GM12865 (cell line): ENCODE measurements at regions not wholly inside any gene's neighbourhood (a gene's known extent, or its start where the extent isn't known, plus 50 kb on each side); places are given as distances from the start of the nearest gene placed in this dataset.
"Not testable (repeated sequence)": the region's sequence is repeated elsewhere in the genome, so short reads cannot be mapped to it uniquely, and the experiment has no call there.

Experiments used
- DNase-seq: peaks from one replicate; pipeline ENCODE4 v3.0.0; 2010; ENCODE audit warnings: low read depth
- H3K4me3 ChIP-seq: 2 replicates; pipeline ENCODE4 v1.5.1; 2011; ENCODE audit warnings: mild to moderate bottlenecking, low read depth, low read length, control low read depth
- TF ChIP-seq, protein P1 (sequence below): IDR thresholded peaks from 2 replicates; pipeline ENCODE4 v1.5.1; 2011; ENCODE audit warnings: low read length, control low read depth, low read depth, inconsistent platforms; ENCODE audit not compliant: insufficient read depth; ENCODE audit errors: missing control alignments

DNA sequence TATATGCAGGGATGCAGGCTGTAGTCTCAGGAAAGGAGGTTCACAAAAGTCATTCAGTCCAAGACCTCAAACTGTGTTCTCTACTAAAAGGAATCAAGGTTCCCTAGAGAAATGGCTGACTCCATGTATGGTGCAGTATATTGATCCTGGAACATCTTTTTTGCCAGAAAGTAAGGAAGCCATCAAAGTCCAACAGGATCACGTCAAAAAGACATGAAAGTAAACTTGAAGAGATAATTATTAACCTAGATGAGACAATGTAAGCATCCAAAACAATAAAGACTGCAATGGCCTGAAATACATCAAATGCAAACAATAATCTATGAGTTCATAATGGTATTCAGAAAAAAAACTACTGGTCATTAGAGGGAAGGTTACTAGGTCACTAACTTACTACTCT is 115.6 kb upstream of the FABP2 start:
- DNase-seq, H3K4me3 ChIP-seq: not testable (repeated sequence)

GRCh38 chr4:119408561-119409224 is 86.8 kb upstream of the FABP2 start:
- not testable (repeated sequence) for DNase-seq, H3K4me3 ChIP-seq

- not testable (repeated sequence) for H3K4me3 ChIP-seq, DNase-seq
Measured at GRCh38 chr4:119406721-119407460, 85.0 kb upstream of the FABP2 start.

DNA sequence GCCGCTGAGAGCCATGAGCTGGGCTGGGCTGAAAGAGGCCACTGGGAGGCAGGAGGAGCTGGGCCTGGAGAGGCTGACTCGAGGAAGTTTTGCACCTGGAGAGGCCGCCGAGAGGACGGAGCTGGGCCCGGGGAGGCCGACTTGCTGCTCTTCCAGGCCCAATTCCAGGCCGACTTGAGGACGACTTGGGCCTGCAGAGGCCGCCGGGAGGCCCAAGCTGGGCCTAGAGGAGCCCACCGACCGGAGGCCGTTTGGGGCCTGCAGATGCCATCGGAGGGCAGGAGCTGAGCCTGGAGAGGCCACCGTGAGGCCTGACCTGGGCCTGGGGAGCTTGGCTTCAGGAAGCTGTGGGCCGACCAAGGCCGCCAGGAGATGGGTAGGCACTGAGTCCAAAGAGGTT is 84.1 kb upstream of the FABP2 start:
- not testable (repeated sequence) for H3K4me3 ChIP-seq, DNase-seq

DNA sequence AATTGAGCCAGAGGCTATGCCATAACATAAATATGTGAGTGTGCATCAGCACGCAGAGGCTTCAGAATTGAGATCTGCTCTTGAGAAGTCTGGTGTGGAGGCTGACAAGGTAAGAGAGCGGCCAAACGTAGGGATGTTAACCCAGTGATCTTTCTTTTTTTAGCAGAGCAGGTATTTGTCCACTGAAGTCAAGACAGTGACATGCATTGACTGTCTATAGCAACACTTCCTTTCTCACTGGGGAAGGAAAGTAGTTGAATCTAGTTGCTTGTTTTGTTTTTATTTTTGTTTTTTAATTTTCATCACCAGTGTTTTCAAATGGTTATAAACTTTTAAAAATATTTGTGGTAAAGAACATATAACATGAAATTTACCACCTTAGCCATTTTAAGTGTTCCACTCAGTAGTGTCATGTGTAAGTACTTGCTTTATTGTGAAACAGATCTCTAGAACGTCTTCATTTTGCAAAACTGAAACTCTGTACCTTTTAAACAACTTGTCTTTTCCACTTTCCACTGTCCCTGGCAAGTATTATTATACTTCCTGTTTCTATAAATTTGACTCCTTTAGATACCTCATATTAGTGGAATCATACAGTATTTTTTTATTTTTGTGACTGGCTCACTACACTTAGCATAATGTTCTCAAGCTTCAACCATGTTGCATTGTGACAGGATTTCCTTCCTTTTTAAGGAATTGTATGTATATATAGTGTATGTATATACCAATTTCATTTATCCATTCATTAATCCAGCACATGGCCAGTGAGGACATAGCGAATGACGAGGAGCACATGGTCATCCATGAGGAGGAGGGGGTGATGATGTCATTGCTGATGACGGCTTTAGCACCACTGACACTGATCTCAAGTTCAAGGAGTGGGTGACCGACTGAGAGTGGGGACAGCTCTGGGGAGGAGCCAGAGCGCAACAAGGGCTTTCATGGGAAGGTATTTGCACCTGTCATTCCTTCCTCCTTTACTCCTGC is 80.7 kb upstream of the FABP2 start:
- DNase-seq, result peak; percentile 5
- H3K4me3 ChIP-seq, result not testable (repeated sequence)

GRCh38 chr4:119395701-119396100 is 73.8 kb upstream of the FABP2 start:
- not testable (repeated sequence) for DNase-seq, H3K4me3 ChIP-seq

GRCh38 chr4:119394826-119395225 is 72.9 kb upstream of the FABP2 start:
- TF ChIP-seq, protein P1, sequence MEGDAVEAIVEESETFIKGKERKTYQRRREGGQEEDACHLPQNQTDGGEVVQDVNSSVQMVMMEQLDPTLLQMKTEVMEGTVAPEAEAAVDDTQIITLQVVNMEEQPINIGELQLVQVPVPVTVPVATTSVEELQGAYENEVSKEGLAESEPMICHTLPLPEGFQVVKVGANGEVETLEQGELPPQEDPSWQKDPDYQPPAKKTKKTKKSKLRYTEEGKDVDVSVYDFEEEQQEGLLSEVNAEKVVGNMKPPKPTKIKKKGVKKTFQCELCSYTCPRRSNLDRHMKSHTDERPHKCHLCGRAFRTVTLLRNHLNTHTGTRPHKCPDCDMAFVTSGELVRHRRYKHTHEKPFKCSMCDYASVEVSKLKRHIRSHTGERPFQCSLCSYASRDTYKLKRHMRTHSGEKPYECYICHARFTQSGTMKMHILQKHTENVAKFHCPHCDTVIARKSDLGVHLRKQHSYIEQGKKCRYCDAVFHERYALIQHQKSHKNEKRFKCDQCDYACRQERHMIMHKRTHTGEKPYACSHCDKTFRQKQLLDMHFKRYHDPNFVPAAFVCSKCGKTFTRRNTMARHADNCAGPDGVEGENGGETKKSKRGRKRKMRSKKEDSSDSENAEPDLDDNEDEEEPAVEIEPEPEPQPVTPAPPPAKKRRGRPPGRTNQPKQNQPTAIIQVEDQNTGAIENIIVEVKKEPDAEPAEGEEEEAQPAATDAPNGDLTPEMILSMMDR, result no peak
- no peak for DNase-seq
- H3K4me3 ChIP-seq, result no peak overlapping the region

DNA sequence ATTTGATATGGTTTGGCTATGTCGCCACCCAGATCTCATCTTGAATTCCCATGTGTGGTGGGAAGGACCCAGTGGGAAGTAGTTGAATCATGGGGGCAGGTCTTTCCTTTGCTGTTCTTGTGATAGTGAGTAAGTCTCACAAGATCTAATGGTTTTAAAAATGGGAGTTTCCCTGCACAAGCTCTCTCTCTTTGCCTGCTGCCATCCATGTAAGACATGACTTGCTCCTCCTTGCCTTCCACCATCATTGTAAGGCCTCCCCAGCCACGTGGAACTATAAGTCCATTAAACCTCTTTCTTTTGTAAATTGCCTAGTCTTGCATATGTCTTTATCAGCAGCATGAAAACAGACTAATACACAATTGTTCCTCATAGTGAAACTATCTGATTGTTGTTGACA is 66.9 kb upstream of the FABP2 start:
- H3K4me3 ChIP-seq, DNase-seq: not testable (repeated sequence)

- H3K4me3 ChIP-seq, result not testable (repeated sequence)
Measured at GRCh38 chr4:119374616-119375015, 52.7 kb upstream of the FABP2 start.

DNA sequence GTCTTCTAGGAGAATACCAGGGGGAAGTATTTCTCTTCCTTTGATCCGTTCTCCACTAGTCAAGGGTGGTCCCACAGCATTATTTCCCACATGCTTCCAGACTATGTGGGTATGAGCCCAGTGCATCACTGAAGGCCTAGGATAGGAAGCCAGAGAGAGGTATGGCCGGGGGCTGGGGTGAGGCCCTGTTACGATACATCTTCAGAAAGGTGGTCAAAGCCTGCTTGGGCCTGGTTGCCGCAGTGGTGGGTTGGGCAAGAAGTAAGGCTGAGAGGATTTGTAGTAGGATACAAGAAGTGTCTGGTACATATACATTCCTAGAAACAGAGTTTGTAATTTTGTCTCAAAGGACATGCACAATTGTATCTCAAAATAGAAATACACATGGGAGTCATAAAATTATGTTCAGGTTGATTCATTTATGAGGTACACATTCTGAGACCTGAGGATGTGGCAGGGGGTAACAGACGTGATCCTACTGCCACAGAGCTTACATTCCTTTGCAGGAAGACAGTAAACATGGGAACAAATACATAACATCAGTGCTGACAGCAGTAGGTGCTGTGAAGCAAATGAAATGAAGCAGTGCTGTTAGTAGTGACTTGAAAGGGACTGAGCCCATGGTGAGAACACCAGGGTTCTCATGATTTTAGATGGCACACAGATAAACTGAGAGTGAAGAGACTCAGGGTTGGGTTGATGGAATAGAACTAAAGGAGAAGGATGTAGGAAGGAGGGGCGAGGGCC is 50.6 kb upstream of the FABP2 start:
- not testable (repeated sequence) for H3K4me3 ChIP-seq, DNase-seq

More at GRCh38 chr4:119374616-119375015, 52.7 kb upstream of the FABP2 start:
- not testable (repeated sequence) for DNase-seq
